NCI-H2196 treated with DMSO at 0.1 percent for 48 hours (cell line): ENCODE measurements at regions not wholly inside any gene's neighbourhood (a gene's known extent, or its start where the extent isn't known, plus 50 kb on each side); places are given as distances from the start of the nearest gene placed in this dataset.

Experiments used
- DNase-seq: peaks from one replicate; lab custom pipeline; 2025; ENCODE audit not compliant: unreplicated experiment; lab: John Stamatoyannopoulos, UW

GRCh38 chr4:152269448-152270191 is 266.3 kb downstream of the FBXW7 start:
- no peak for DNase-seq

GRCh38 chr4:152267811-152268210 is 268.1 kb downstream of the FBXW7 start:
- DNase-seq: no peak

- DNase-seq: no peak
Measured at GRCh38 chr4:152266831-152267480, 268.9 kb downstream of the FBXW7 start.

- no peak for DNase-seq
Measured at GRCh38 chr4:152265149-152265621, 270.7 kb downstream of the FBXW7 start.

GRCh38 chr4:152264106-152264505 is 271.8 kb downstream of the FBXW7 start:
- DNase-seq: no peak

- DNase-seq: no peak
Measured at GRCh38 chr4:152259866-152260265, 276.0 kb downstream of the FBXW7 start.

GRCh38 chr4:152258804-152259708 is 276.8 kb downstream of the FBXW7 start:
- no peak for DNase-seq

GRCh38 chr4:152258391-152258790 is 277.5 kb downstream of the FBXW7 start:
- no peak for DNase-seq

- DNase-seq: no peak
Measured at GRCh38 chr4:152257601-152258066, 278.3 kb downstream of the FBXW7 start.

GRCh38 chr4:152256996-152257395 is 278.9 kb downstream of the FBXW7 start:
- DNase-seq: no peak

GRCh38 chr4:152255437-152255836 is 280.5 kb downstream of the FBXW7 start:
- DNase-seq: no peak

- no peak for DNase-seq
Measured at GRCh38 chr4:152248347-152248746, 287.5 kb downstream of the FBXW7 start.

- no peak for DNase-seq
Measured at GRCh38 chr4:152247271-152247975, 288.5 kb downstream of the FBXW7 start.

- no peak for DNase-seq
Measured at GRCh38 chr4:152246659-152247058, 289.2 kb downstream of the FBXW7 start.

GRCh38 chr4:152245680-152246079 is 290.2 kb downstream of the FBXW7 start:
- no peak for DNase-seq

GRCh38 chr4:152244659-152245058 is 291.2 kb downstream of the FBXW7 start:
- DNase-seq: no peak

- no peak for DNase-seq
Measured at GRCh38 chr4:152243896-152244595, 291.8 kb downstream of the FBXW7 start.

GRCh38 chr4:152243206-152243605 is 292.7 kb downstream of the FBXW7 start:
- DNase-seq: no peak

GRCh38 chr4:152240232-152240631 is 295.7 kb downstream of the FBXW7 start:
- no peak for DNase-seq

GRCh38 chr4:152239216-152239615 is 296.7 kb downstream of the FBXW7 start:
- no peak for DNase-seq
